Endothelial cell of umbilical vein (primary cell): ENCODE measurements at regions not wholly inside any gene's neighbourhood (a gene's known extent, or its start where the extent isn't known, plus 50 kb on each side); places are given as distances from the start of the nearest gene placed in this dataset.

Source experiments
- EZH2 ChIP-seq: IDR thresholded peaks from 2 replicates; pipeline ENCODE4 v1.6.1; 2012; ENCODE audit warnings: borderline replicate concordance, low read depth, mild to moderate bottlenecking, moderate library complexity, low read length, inconsistent platforms; ENCODE audit not compliant: severe bottlenecking
- FOS ChIP-seq: IDR thresholded peaks from 2 replicates; pipeline ENCODE4 v1.6.1; 2011; ENCODE audit warnings: mild to moderate bottlenecking, low read length, moderate library complexity, borderline replicate concordance; ENCODE audit not compliant: insufficient read depth
- GATA2 ChIP-seq: IDR thresholded peaks from 2 replicates; pipeline ENCODE4 v1.7.0; 2011; ENCODE audit warnings: low read depth, mild to moderate bottlenecking, moderate library complexity, mixed read lengths, low read length; ENCODE audit not compliant: insufficient read length, insufficient read depth
- JUN ChIP-seq: IDR thresholded peaks from 2 replicates; pipeline ENCODE4 v1.6.1; 2011; ENCODE audit warnings: borderline replicate concordance, low read depth; ENCODE audit not compliant: insufficient read length, insufficient read depth
- MYC ChIP-seq: IDR thresholded peaks from one replicate; pipeline ENCODE4 v1.6.1; 2011; ENCODE audit warnings: mild to moderate bottlenecking, low read depth, low read length
- POLR2A ChIP-seq: IDR thresholded peaks from 2 replicates; pipeline ENCODE4 v1.6.1; 2012; ENCODE audit warnings: low read depth, mild to moderate bottlenecking, control low read depth, low read length
- POLR2AphosphoS5 ChIP-seq: IDR thresholded peaks from 2 replicates; pipeline ENCODE4 v1.6.1; 2012; ENCODE audit warnings: low read depth, mild to moderate bottlenecking, control low read depth, low read length, moderate library complexity; ENCODE audit not compliant: insufficient read depth
- TF ChIP-seq, protein P1 (sequence below), 2 donors: IDR thresholded peaks; 1 replicate in 1 of 2; 2 replicates in 1 of 2; pipeline ENCODE4 v1.5.1; 2011; ENCODE audit warnings: low read length in 2 of 2, mild to moderate bottlenecking in 2 of 2, moderate library complexity in 2 of 2, control low read depth in 1 of 2, inconsistent platforms in 1 of 2, low read depth in 1 of 2; ENCODE audit not compliant: insufficient read depth in 1 of 2; ENCODE audit errors: extremely low read depth in 1 of 2
- TF ChIP-seq, protein P2 (sequence below): IDR thresholded peaks from 2 replicates; pipeline ENCODE4 v1.6.1; 2011; ENCODE audit not compliant: insufficient read depth, insufficient read length

DNA sequence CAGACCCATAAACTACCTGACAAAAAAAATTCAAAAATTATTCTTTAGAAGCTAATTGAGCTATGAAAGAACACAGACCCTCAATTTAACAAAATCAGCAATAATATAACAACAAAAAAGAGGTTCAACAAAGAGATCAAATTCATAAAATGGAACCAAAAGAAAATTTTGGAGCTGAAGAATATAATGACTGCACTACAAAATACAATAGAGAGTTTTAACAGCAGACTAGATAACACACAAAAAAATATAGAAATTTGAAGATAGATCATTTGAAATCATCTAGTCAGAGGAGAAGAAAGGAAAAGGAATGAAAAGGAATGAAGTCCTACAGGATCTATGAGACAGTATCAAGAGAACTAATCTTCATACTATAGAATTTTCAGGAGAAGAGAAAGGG, 422.1 kb downstream of the PAX1 start:
- TF ChIP-seq, protein P1, sequence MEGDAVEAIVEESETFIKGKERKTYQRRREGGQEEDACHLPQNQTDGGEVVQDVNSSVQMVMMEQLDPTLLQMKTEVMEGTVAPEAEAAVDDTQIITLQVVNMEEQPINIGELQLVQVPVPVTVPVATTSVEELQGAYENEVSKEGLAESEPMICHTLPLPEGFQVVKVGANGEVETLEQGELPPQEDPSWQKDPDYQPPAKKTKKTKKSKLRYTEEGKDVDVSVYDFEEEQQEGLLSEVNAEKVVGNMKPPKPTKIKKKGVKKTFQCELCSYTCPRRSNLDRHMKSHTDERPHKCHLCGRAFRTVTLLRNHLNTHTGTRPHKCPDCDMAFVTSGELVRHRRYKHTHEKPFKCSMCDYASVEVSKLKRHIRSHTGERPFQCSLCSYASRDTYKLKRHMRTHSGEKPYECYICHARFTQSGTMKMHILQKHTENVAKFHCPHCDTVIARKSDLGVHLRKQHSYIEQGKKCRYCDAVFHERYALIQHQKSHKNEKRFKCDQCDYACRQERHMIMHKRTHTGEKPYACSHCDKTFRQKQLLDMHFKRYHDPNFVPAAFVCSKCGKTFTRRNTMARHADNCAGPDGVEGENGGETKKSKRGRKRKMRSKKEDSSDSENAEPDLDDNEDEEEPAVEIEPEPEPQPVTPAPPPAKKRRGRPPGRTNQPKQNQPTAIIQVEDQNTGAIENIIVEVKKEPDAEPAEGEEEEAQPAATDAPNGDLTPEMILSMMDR (IDR thresholded peaks at IDR 0.05; ENCODE audit: extremely low read depth in 1 of 2, insufficient read depth in 1 of 2, low read depth in 1 of 2, low read length in 2 of 2): no peak
- TF ChIP-seq POLR2AphosphoS5 (no peak), FOS (no peak), EZH2 (no peak), POLR2A (no peak), JUN (no peak), GATA2 (no peak), MYC (no peak)
- TF ChIP-seq, protein P2, sequence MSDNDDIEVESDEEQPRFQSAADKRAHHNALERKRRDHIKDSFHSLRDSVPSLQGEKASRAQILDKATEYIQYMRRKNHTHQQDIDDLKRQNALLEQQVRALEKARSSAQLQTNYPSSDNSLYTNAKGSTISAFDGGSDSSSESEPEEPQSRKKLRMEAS: no peak
